CD4-positive, CD25-positive, alpha-beta regulatory T cell (primary cell): ENCODE measurements at regions not wholly inside any gene's neighbourhood (a gene's known extent, or its start where the extent isn't known, plus 50 kb on each side); places are given as distances from the start of the nearest gene placed in this dataset.

Experiments
- ATAC-seq, 2 donors: fragments of 150-1000 bp; cut with Tn5 transposase; one replicate each; pipeline ENCODE4 v1.10.0; 2021; ENCODE audit warnings: low read depth in 2 of 2, moderate number of reproducible peaks in 2 of 2, moderate library complexity in 1 of 2
- DNase-seq, 3 donors: peaks; one replicate each; pipeline versions ENCODE4 v3.0.0 to v3.0.0-alpha.2; 2012 to 2022; ENCODE audit warnings: mixed read lengths in 1 of 3
- H3K27ac ChIP-seq: one replicate; pipeline ENCODE4 v1.7.0; 2013; ENCODE audit warnings: mild to moderate bottlenecking, low read length; ENCODE audit not compliant: insufficient read depth, poor library complexity, severe bottlenecking
- H3K27me3 ChIP-seq: one replicate; pipeline ENCODE4 v1.7.0; 2013; ENCODE audit warnings: low read length; ENCODE audit not compliant: control insufficient read depth, insufficient read depth
- H3K36me3 ChIP-seq: one replicate; pipeline ENCODE4 v1.7.0; 2013; ENCODE audit warnings: mild to moderate bottlenecking, low read length, moderate library complexity; ENCODE audit not compliant: control insufficient read depth, insufficient read depth
- H3K4me1 ChIP-seq: 2 replicates; pipeline ENCODE4 v1.7.0; 2013; ENCODE audit warnings: mild to moderate bottlenecking, low read length; ENCODE audit not compliant: insufficient read depth, control insufficient read depth, poor library complexity, severe bottlenecking
- H3K4me3 ChIP-seq: one replicate; pipeline ENCODE4 v1.7.0; 2013; ENCODE audit warnings: low read depth, mild to moderate bottlenecking, low read length, moderate library complexity
- H3K9me3 ChIP-seq, 2 experiments: 1 replicate in 1 of 2; 2 replicates in 1 of 2; pipeline ENCODE4 v1.7.0; 2013; ENCODE audit warnings: low read length in 2 of 2, mild to moderate bottlenecking in 1 of 2, moderate library complexity in 1 of 2; ENCODE audit not compliant: control insufficient read depth in 2 of 2
- H3K27ac Mint-ChIP-seq, 3 donors: one replicate each; pipeline ENCODE4 v1.8.0; 2020 to 2022; ENCODE audit warnings: mild to moderate bottlenecking in 3 of 3, mixed read lengths in 3 of 3, moderate library complexity in 2 of 3
- H3K27me3 Mint-ChIP-seq: one replicate; pipeline ENCODE4 v1.8.0; 2022; ENCODE audit warnings: mild to moderate bottlenecking, mixed read lengths
- H3K36me3 Mint-ChIP-seq: one replicate; pipeline ENCODE4 v1.8.0; 2020; ENCODE audit warnings: mixed read lengths
- H3K4me1 Mint-ChIP-seq, 4 donors: one replicate each; pipeline ENCODE4 v1.8.0; 2020 to 2022; ENCODE audit warnings: mixed read lengths in 4 of 4, mild to moderate bottlenecking in 1 of 4
- H3K4me3 Mint-ChIP-seq, 4 donors: one replicate each; pipeline ENCODE4 v1.8.0; 2020 to 2022; ENCODE audit warnings: mild to moderate bottlenecking in 4 of 4, mixed read lengths in 4 of 4, moderate library complexity in 3 of 4
- H3K9me3 Mint-ChIP-seq, 7 donors: one replicate each; pipeline ENCODE4 v1.8.0; 2020 to 2022; ENCODE audit warnings: mixed read lengths in 7 of 7, mild to moderate bottlenecking in 3 of 7, moderate library complexity in 2 of 7

DNA sequence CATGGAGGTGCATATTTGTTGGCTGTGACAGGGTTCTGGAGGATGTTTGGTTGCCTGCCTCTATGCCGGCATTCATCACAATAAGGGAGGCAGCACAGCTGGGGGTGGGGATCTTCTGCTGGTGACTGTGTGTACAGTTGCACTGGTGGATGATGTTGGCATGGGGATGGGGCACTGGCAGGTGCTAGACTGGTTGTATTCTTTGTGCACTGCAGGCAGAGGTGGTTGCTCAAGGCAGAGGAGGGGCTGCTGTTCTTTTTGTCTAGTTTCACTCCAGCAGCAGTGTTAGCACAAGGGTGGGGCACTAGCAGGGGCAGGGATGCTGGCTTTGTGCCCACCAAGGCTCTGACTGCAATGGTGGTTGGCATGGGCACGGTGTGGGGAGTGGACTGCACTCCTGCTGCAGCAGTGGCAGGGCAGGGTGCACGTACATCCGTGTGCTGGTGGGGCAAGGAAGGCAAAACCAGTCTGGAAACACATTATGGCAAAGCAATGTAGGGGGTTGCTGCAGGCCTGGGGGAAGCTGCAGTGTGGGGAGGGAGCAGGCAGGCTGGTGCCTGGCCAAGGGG is 69.3 kb downstream of the ISOC1 start:
- Mint-ChIP-seq H3K27ac (no peak overlapping the region), H3K27me3 (no peaks in the 10 kb centered on the region), H3K4me1 (no peaks in the 10 kb centered on the region), H3K4me3 (no peak overlapping the region), H3K36me3 (peaks cover 8% of the 10 kb centered on the region), H3K9me3 (peaks cover 6 to 29% (median 11%) of the 10 kb centered on the region in 7 donors)
- DNase-seq, result no peak
- H3K4me1 ChIP-seq, result no peaks in the 10 kb centered on the region
- no peaks in the 10 kb centered on the region for H3K27me3 ChIP-seq
- peaks cover 6 to 10% of the 10 kb centered on the region in 2 experiments for H3K9me3 ChIP-seq
- no peaks in the 10 kb centered on the region for H3K36me3 ChIP-seq
- no peak overlapping the region for H3K27ac ChIP-seq
- no peak overlapping the region for H3K4me3 ChIP-seq
- no peak for ATAC-seq

GRCh38 chr5:129170050-129170449 is 75.5 kb downstream of the ISOC1 start:
- no peak for ATAC-seq
- Mint-ChIP-seq H3K4me3 (no peak overlapping the region), H3K27ac (no peak overlapping the region), H3K36me3 (no peaks in the 10 kb centered on the region), H3K9me3 (peaks cover 0 to 3% (median 0%) of the 10 kb centered on the region in 7 donors), H3K27me3 (no peaks in the 10 kb centered on the region), H3K4me1 (no peaks in the 10 kb centered on the region)
- no peak overlapping the region for H3K27ac ChIP-seq
- no peak for DNase-seq
- no peaks in the 10 kb centered on the region for H3K4me1 ChIP-seq
- no peaks in the 10 kb centered on the region for H3K9me3 ChIP-seq
- no peaks in the 10 kb centered on the region for H3K36me3 ChIP-seq
- H3K27me3 ChIP-seq, result no peaks in the 10 kb centered on the region
- H3K4me3 ChIP-seq, result no peak overlapping the region

DNA sequence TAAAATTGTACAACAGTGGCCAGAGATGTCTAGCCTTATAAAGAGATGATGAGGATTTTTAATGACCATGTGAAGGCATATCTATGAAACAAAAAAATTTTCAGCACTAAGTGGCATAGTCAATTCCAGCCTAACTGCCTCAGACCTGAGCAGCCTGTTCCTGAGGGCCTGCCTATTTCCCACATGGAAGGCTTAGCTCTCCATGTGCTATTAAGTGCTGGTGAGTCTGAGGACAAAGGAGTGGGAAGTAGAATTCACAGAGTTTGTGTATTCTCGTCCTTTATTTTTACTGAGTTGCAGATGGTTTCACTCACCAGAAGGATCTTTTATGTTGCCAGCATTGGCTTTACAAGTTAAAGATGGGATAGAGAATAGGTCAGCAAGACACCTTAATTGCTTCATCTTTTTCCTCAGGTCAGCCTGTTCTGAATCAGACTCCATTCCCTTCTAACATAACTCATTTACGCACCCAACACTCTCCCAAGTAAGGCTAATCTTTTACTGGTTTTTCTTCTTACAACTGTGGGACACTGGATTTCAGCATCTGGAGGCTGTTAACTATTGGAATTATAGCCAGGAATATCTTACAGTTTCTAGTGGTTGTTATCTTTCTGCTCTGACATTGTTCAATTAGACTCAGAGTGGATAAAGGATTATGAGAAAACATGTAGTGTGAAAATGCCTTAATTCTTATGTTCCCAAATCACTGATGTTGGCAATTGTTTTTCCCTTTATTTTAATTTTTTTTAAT is 76.8 kb downstream of the ISOC1 start:
- no peaks in the 10 kb centered on the region for H3K27me3 Mint-ChIP-seq

GRCh38 chr5:129172580-129172979 is 78.0 kb downstream of the ISOC1 start:
- Mint-ChIP-seq H3K27ac (no peak overlapping the region), H3K27me3 (no peaks in the 10 kb centered on the region), H3K36me3 (no peaks in the 10 kb centered on the region), H3K9me3 (peaks cover 0 to 3% (median 0%) of the 10 kb centered on the region in 7 donors), H3K4me3 (no peak overlapping the region), H3K4me1 (no peaks in the 10 kb centered on the region)
- no peaks in the 10 kb centered on the region for H3K27me3 ChIP-seq
- DNase-seq (no peak), ATAC-seq (no peak)
- H3K4me3 ChIP-seq, result no peak overlapping the region
- no peaks in the 10 kb centered on the region for H3K4me1 ChIP-seq
- H3K9me3 ChIP-seq, result no peaks in the 10 kb centered on the region
- H3K27ac ChIP-seq, result no peak overlapping the region
- no peaks in the 10 kb centered on the region for H3K36me3 ChIP-seq

More for the DNA sequence above, 76.8 kb downstream of the ISOC1 start:
- Mint-ChIP-seq H3K4me3 (no peak overlapping the region), H3K4me1 (no peaks in the 10 kb centered on the region), H3K9me3 (peaks cover 0 to 3% (median 0%) of the 10 kb centered on the region in 7 donors), H3K36me3 (no peaks in the 10 kb centered on the region), H3K27ac (no peak overlapping the region)
- H3K36me3 ChIP-seq, result no peaks in the 10 kb centered on the region
- no peaks in the 10 kb centered on the region for H3K27me3 ChIP-seq
- DNase-seq (no peak), ATAC-seq (no peak)
- H3K27ac ChIP-seq, result no peak overlapping the region
- H3K4me1 ChIP-seq, result no peaks in the 10 kb centered on the region
- no peak overlapping the region for H3K4me3 ChIP-seq
- H3K9me3 ChIP-seq, result no peaks in the 10 kb centered on the region

GRCh38 chr5:129173771-129174170 is 79.2 kb downstream of the ISOC1 start:
- Histone ChIP-seq H3K4me1 (no peaks in the 10 kb centered on the region), H3K4me3 (no peak overlapping the region), H3K36me3 (no peaks in the 10 kb centered on the region), H3K27me3 (no peaks in the 10 kb centered on the region), H3K9me3 (no peaks in the 10 kb centered on the region), H3K27ac (no peak overlapping the region)
- H3K27ac Mint-ChIP-seq, result no peak overlapping the region
- DNase-seq (no peak), ATAC-seq (no peak)
- H3K4me1 Mint-ChIP-seq, result no peaks in the 10 kb centered on the region
- no peaks in the 10 kb centered on the region for H3K27me3 Mint-ChIP-seq
- H3K9me3 Mint-ChIP-seq, result peaks cover 0 to 3% (median 0%) of the 10 kb centered on the region in 7 donors
- H3K4me3 Mint-ChIP-seq, result no peak overlapping the region
- H3K36me3 Mint-ChIP-seq, result no peaks in the 10 kb centered on the region

DNA sequence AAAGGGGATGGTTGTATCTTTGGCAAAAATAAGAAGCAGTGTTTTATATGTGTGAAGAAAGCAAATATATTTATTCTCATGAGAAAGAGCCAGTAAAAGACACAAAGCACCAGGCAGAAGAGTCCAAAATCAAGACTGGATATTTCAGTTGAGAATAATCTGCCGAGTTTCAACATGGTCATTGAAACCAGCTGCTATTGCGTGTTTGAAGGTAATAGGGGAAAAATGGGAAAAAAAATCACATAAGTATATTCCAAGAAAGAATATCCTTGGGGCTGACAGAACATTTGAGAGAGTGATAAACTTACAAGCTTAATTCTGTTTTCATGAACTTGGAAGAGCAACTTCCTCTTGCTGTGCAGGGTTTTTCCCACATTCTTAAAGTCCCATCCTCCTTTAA is 79.9 kb downstream of the ISOC1 start:
- no peaks in the 10 kb centered on the region for H3K4me1 Mint-ChIP-seq
- no peak overlapping the region for H3K4me3 Mint-ChIP-seq
- ATAC-seq (no peak), DNase-seq (no peak)
- H3K4me3 ChIP-seq, result no peak overlapping the region
- no peak overlapping the region for H3K27ac ChIP-seq
- H3K4me1 ChIP-seq, result no peaks in the 10 kb centered on the region
- no peaks in the 10 kb centered on the region for H3K27me3 Mint-ChIP-seq
- no peaks in the 10 kb centered on the region for H3K9me3 ChIP-seq
- H3K27ac Mint-ChIP-seq, result peak overlapping the region in 1 of 3 donors; percentile 40
- no peaks in the 10 kb centered on the region for H3K27me3 ChIP-seq
- no peaks in the 10 kb centered on the region for H3K36me3 ChIP-seq
- H3K36me3 Mint-ChIP-seq, result no peaks in the 10 kb centered on the region
- peaks cover 0 to 3% (median 0%) of the 10 kb centered on the region in 7 donors for H3K9me3 Mint-ChIP-seq

GRCh38 chr5:129177451-129177850 is 82.9 kb downstream of the ISOC1 start:
- no peak overlapping the region for H3K27ac ChIP-seq
- H3K4me1 Mint-ChIP-seq, result no peaks in the 10 kb centered on the region
- no peaks in the 10 kb centered on the region for H3K4me1 ChIP-seq
- no peak overlapping the region for H3K4me3 ChIP-seq
- no peaks in the 10 kb centered on the region for H3K9me3 ChIP-seq
- no peak overlapping the region for H3K27ac Mint-ChIP-seq
- H3K36me3 Mint-ChIP-seq, result no peaks in the 10 kb centered on the region
- DNase-seq (no peak), ATAC-seq (no peak)
- peaks cover 0 to 9% (median 3%) of the 10 kb centered on the region in 7 donors for H3K9me3 Mint-ChIP-seq
- H3K27me3 ChIP-seq, result no peaks in the 10 kb centered on the region
- H3K27me3 Mint-ChIP-seq, result no peaks in the 10 kb centered on the region
- H3K36me3 ChIP-seq, result no peaks in the 10 kb centered on the region
- no peak overlapping the region for H3K4me3 Mint-ChIP-seq

DNA sequence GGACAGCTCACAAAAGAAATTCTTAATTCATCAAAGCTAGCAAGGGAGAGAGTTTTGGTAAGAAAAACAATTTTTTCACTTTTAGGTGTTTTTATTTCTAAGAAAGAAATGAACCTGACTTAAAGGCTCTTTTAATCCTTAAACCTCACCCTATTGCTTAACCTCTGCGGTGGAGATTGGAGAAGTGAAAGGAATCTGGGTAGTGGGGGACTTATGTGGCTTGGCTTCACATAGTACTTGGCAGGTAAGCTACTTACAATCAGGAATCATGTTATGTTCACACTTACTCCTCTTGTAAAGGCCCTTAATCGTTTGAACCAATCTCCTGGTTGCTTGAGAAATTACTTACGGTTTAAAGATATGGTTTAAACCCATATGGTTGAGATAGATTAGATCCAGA is 104.8 kb downstream of the ISOC1 start:
- H3K4me1 ChIP-seq, result no peaks in the 10 kb centered on the region
- H3K9me3 Mint-ChIP-seq, result peaks cover 0 to 2% (median 0%) of the 10 kb centered on the region in 7 donors
- DNase-seq, result no peak
- no peak for ATAC-seq
- no peaks in the 10 kb centered on the region for H3K27me3 ChIP-seq
- no peaks in the 10 kb centered on the region for H3K27me3 Mint-ChIP-seq
- H3K4me3 Mint-ChIP-seq, result no peak overlapping the region
- H3K36me3 ChIP-seq, result no peaks in the 10 kb centered on the region
- H3K4me3 ChIP-seq, result no peak overlapping the region
- H3K27ac Mint-ChIP-seq, result no peak overlapping the region
- H3K4me1 Mint-ChIP-seq, result no peaks in the 10 kb centered on the region
- no peaks in the 10 kb centered on the region for H3K36me3 Mint-ChIP-seq
- no peak overlapping the region for H3K27ac ChIP-seq
- no peaks in the 10 kb centered on the region for H3K9me3 ChIP-seq
